ENCODE measurements at regions not wholly inside any gene's neighbourhood (a gene's known extent, or its start where the extent isn't known, plus 50 kb on each side); places are given as distances from the start of the nearest gene placed in this dataset.
"Not testable (repeated sequence)": the region's sequence is repeated elsewhere in the genome, so short reads cannot be mapped to it uniquely, and the experiment has no call there.

DNA sequence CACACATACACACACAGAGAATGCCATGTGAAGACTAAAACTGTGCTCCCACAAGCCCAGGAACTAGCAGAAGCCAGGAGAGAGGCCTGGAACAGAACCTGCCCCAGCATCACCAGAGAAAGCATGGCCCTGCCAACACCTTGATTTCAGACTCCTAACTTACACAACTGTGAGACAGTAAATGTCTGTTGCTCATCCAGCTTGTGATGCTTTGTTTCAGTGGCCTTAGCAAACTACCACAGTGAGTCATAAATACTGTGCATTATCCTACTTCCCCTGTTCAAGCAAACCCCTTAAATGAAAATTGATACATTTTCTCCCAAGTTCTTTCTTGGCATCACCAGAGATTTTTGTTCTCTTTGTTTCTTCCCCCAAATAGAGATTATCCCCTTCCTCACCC lies 1539.4 kb upstream of the TENM4 start:
- no peak for DNase-seq (ENCODE audit: low read depth in 2 of 3, low spot score in 2 of 3)

DNA sequence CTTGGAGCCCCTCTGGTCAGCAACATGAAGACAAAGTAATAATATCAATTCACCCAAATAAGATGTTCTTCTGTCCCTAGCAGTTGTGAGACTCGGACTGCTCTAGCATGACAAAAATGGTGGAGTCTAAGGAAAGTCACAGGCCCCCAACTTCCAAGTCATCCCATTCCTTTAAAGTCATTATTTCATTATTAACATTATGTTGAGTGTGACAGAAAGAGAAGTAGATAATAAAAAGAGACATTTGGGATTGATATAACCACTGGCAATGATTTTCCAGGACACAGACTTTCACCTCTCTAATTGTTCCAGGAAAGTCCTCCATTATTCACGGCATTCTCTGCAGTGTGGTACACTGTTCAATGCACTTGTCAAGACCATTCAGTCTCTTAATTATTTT lies 1533.0 kb upstream of the TENM4 start:
- no peak for DNase-seq (ENCODE audit: low read depth in 2 of 3, low spot score in 2 of 3)

DNA sequence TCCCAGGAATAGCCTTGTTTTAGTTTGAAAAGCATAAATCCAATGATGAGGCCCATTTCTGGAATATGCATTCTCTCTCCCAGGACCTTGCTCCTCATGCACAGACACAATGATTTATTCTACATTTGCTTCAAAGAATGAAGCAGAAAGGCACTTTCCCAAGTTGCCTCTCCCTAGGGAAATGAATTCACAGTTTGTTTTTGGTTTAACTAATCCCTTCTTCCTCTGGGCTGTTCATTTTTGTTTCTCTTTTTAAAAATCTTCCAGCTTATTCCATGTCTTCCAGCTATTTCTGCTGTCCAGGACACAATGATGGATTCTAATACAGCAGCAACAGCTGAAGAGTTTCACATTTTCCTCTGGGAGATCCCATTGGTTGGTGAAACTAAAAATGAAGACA lies 1529.2 kb upstream of the TENM4 start:
- DNase-seq (ENCODE audit: low read depth in 2 of 3, low spot score in 2 of 3): no peak

GRCh38 chr11:80967649-80968048 lies 1526.8 kb upstream of the TENM4 start:
- no peak for DNase-seq (ENCODE audit: low read depth in 2 of 3, low spot score in 2 of 3)

- DNase-seq (ENCODE audit: low read depth in 2 of 3, low spot score in 2 of 3): no peak
Measured at GRCh38 chr11:80960381-80961029, 1519.7 kb upstream of the TENM4 start.

DNA sequence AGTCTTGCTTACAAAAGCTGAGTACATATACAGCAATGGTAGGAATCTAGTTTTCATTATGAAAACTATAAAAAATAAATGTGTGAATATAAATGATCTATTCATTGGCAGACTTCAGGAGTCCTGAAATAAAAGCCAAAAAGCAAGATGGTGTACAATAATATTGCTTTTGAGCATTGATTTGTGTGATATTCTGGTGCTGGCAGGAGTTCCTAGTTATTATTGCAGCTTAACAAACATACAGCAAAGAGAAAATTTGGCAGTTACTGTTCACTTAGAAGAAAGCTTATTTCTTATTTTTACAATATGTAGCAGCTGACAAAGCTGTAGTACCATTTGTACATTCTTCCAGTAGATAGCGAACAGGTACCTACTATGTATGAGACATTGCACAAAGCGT lies 1518.9 kb upstream of the TENM4 start:
- DNase-seq (ENCODE audit: low read depth in 2 of 3, low spot score in 2 of 3): no peak

DNA sequence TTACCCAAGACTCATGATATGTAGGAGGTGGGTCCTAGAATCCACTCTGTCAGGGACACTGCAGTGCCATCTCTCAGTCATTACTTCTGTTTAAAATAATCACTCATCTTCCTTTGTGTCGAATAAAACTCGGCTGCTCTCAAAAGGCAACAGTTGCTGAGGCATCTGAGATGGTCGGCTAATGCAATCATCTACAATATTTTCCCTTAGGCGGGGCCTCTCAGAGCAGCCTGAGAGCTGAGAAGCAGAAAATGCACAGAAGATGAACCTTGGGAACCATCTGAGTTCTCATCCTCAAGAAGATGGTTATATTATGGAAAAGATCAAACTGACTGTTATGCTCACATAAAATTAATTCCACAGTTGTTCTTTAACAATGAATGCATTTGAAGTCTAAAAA lies 1518.2 kb upstream of the TENM4 start:
- no peak for DNase-seq (ENCODE audit: low read depth in 2 of 3, low spot score in 2 of 3)

DNA sequence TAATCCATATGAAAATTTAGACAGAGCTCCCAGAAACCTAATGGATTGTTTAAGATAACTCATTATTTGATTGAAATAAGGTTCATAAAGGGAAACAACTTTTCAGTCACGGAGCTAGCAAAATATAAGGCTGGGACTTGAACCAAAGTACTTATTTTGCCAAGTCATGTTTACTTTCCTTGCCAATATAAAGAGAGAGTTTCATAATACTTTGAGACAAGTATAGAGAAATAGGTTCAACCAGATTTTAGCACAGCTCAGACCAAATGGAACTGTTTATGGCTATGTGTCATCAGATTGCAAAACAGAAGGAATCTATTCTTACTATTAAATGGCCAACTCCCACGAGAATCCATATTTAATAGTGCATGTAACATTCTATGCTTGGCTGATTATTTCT lies 1517.5 kb upstream of the TENM4 start:
- no peak for DNase-seq (ENCODE audit: low read depth in 2 of 3, low spot score in 2 of 3)

DNA sequence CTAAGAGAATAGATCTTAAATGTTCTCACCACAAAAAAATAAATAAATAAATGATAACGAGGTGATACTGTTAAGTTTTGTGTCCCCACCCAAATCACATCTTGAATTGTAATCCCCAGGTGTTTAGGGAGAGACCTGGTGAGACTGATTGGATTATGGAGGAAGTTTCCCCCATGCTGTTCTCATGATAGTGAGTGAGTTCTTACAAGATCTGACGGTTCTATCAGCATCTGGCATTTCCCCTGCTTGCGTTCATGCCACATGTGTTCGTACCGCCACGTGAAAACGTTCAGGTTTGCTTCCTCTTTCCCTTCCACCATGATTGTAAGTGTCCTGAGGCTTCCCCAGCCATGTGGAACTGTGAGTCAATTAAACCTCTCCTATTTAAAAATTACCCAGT lies 1514.8 kb upstream of the TENM4 start:
- no peak for DNase-seq (ENCODE audit: low read depth in 2 of 3, low spot score in 2 of 3)

DNA sequence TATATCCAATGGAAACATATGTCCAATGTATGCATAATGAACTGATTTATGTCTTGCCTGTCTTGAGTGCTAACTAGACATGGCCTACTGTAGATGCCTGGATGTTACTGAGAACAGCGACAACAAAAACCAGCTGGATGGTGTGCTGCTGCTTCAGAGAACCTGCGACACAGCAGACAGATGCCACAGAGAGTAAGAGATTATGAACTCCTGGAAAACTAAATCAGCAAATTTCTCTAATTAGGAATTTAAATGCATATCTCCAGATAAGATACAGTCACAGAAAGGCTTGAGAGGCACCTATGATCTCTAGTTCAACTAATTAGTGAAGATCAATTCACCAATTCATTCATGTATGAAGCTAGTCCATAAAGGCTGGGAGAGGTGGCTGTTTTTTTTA lies 1508.0 kb upstream of the TENM4 start:
- DNase-seq (ENCODE audit: low read depth in 2 of 3, low spot score in 2 of 3): no peak

DNA sequence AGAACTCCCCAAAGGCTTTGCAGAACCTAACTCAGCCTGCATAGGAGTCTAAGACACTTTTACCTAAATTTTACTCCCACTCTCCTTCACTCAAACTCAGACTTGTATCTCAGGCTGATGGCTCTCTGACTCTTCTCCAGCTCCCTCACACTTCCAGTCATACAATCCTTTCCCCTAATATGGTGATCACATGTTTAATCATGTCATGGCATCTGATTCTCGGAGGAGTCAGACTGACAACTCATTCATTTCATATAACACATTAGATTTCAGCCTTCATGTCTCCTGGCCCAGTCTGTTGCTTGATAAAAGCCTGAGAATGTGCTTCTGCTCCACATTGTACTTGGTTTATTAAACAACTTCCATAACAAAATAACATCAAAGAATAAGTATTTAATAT lies 1503.9 kb upstream of the TENM4 start:
- DNase-seq (ENCODE audit: low read depth in 2 of 3, low spot score in 2 of 3): no peak

- DNase-seq (ENCODE audit: low read depth in 2 of 3, low spot score in 2 of 3): no peak
Measured at GRCh38 chr11:80943226-80943625, 1502.4 kb upstream of the TENM4 start.

GRCh38 chr11:80937842-80938241 lies 1497.0 kb upstream of the TENM4 start:
- DNase-seq (ENCODE audit: low read depth in 2 of 3, low spot score in 2 of 3): no peak

DNA sequence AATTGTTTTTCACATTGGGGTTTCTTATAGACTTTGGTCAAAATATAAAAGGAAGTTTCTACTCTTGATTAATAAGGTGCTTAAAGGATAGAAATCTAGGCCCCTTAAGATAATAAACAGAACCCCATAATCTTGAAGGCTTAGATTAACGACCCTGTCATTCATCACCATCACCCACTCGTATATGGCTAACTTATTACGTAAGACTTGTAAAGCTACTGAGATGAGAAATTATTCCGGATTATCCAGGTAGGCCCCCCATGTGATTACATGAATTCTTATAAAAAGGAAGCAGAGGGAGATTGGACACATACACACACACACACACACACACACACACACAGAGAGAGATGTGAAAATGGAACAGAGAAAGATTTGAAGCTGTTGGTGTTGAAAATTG lies 1489.2 kb upstream of the TENM4 start:
- DNase-seq (ENCODE audit: low read depth in 2 of 3, low spot score in 2 of 3): no peak

- no peak for DNase-seq (ENCODE audit: low read depth in 2 of 3, low spot score in 2 of 3)
Measured at GRCh38 chr11:80929031-80929805, 1488.4 kb upstream of the TENM4 start.

GRCh38 chr11:80925321-80925720 lies 1484.5 kb upstream of the TENM4 start:
- DNase-seq (ENCODE audit: low read depth in 2 of 3, low spot score in 2 of 3): no peak

GRCh38 chr11:80921310-80921709 lies 1480.5 kb upstream of the TENM4 start:
- DNase-seq (ENCODE audit: low read depth in 2 of 3, low spot score in 2 of 3): not testable (repeated sequence)

- DNase-seq (ENCODE audit: low read depth in 2 of 3, low spot score in 2 of 3): no peak
Measured at GRCh38 chr11:80916173-80916798, 1475.5 kb upstream of the TENM4 start.

GRCh38 chr11:80914311-80914710 lies 1473.5 kb upstream of the TENM4 start:
- no peak for DNase-seq (ENCODE audit: low read depth in 2 of 3, low spot score in 2 of 3)

GRCh38 chr11:80911666-80912065 lies 1470.8 kb upstream of the TENM4 start:
- no peak for DNase-seq (ENCODE audit: low read depth in 2 of 3, low spot score in 2 of 3)

DNA sequence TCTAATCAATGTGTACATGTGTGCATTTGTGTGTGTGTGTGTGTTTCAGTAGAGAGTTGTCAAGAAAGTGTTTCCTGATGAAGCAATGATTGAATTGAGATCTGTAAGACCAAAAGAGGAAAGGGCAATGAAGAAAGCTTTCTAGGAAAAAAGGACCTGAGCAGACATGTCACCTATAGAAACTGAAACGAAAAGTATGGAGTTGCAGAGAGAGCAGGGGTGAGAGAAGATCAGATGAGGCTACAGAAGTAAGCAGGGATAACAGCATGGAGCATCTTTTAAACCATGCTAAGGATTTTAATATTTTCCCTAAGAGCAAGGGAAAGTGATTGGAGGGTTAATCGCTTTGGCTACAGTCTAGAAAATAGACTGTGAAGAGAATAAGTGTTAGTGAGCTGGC lies 1459.4 kb upstream of the TENM4 start:
- DNase-seq (ENCODE audit: low read depth in 2 of 3, low spot score in 2 of 3): no peak

- DNase-seq (ENCODE audit: low read depth in 2 of 3, low spot score in 2 of 3): no peak
Measured at GRCh38 chr11:80899381-80899780, 1458.6 kb upstream of the TENM4 start.

GRCh38 chr11:80898910-80899309 lies 1458.1 kb upstream of the TENM4 start:
- DNase-seq (ENCODE audit: low read depth in 2 of 3, low spot score in 2 of 3): no peak

All from activated CD8-positive, alpha-beta memory T cell treated with anti-CD3 and anti-CD28 coated beads for 48 hours (primary cell).